ENCODE measurements at regions not wholly inside any gene's neighbourhood (a gene's known extent, or its start where the extent isn't known, plus 50 kb on each side); places are given as distances from the start of the nearest gene placed in this dataset.

DNA sequence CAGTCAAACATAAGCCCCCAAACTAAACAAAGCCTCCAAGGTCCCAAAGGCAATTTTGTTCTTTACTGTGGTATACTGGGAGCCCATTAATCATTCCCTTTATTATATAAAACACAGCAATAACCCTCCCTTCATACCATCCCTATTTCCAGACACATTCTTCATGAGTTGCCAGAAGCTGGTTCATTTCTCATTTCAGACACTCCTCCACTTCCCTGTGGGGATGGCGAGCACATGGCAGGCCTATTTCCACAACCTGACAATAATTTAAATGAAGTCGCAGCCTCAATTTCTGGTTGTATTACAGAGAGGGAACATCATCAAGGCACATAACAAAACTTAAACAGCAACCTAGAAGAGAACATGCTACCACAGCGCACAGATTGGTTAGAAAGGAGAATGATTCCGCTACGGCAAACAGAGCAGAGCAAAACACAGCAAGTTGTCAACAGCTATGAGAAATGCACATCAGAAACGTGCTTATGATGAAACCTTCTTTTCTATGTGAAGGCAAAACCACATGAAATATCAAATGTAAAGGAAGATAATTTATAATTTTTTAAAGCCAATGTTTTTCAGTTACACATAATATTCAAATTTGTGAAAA is 63.3 kb upstream of the ARHGEF3 start:
- no peak for ATAC-seq
- ChIA-PET CTCF (interaction anchor here (1.1 to 2.2 kb wide), 4 partner anchors 26 to 185 kb away, joined by 3 to 14 read pairs (median 5); no protein-coding TSS in a partner anchor), POLR2A (interaction anchor here (1.1 to 2.9 kb wide), 8 partner anchors 10 to 171 kb away, joined by 3 to 21 read pairs (median 4); no protein-coding TSS in a partner anchor)
- Mint-ChIP-seq H3K36me3 (ENCODE audit: low read depth) (peaks cover 12% of the 10 kb centered on the region), H3K27ac (peak overlapping the region; percentile 43), H3K27me3 (no peaks in the 10 kb centered on the region), H3K4me3 (no peak overlapping the region), H3K9me3 (peaks cover 4% of the 10 kb centered on the region), H3K4me1 (ENCODE audit: low read depth) (peaks cover 86% of the 10 kb centered on the region)
- no peak for TF ChIP-seq CTCF (IDR thresholded peaks at IDR 0.05)
- no peak for DNase-seq
- intact Hi-C loops (cut with micrococcal nuclease): loop anchor here (5.0 kb wide), 3 partner anchors 62 to 122 kb away; partner anchors contain the start of gene ARHGEF3

DNA sequence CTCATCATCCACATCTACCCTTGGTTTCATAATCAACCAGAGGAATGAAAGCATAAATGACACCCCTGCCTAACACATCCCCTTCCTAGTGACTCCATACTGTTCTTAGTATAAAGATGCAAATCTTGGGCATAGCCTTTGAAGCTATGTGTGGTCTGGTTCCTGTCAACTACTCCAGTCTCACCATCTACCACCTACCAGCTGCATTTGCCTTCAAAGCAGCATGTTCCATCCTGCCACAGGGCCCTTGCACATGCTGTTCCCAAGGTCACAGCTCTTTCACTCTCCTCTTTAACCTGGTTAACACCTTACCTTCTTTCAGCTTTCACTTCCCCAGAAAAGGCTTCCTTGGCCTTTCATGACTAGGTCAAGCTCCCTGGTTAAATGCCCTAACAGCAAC is 62.3 kb upstream of the ARHGEF3 start:
- H3K4me3 Mint-ChIP-seq: no peak overlapping the region
- POLR2A ChIA-PET: interaction anchor here (0.8 to 2.9 kb wide), 13 partner anchors 10 to 170 kb away, joined by 3 to 21 read pairs (median 4); no protein-coding TSS in a partner anchor

GRCh38 chr3:56862352-56863062 is 60.8 kb upstream of the ARHGEF3 start:
- Mint-ChIP-seq H3K9me3 (peaks cover 4% of the 10 kb centered on the region), H3K4me3 (peak overlapping the region; percentile 28), H3K27ac (peak overlapping the region; percentile 87), H3K27me3 (no peaks in the 10 kb centered on the region), H3K4me1 (ENCODE audit: low read depth) (peaks cover 75% of the 10 kb centered on the region), H3K36me3 (ENCODE audit: low read depth) (peaks cover 10% of the 10 kb centered on the region)
- ChIA-PET CTCF (interaction anchor here (0.7 to 1.9 kb wide), 5 partner anchors 17 to 126 kb away, joined by 3 to 7 read pairs (median 3); partner anchors contain the start of gene ARHGEF3), POLR2A (interaction anchor here (0.7 to 2.9 kb wide), 7 partner anchors 14 to 132 kb away, joined by 3 to 21 read pairs (median 3); no protein-coding TSS in a partner anchor)
- no peak for TF ChIP-seq CTCF (IDR thresholded peaks at IDR 0.05)
- DNase-seq: peak; percentile 62
- intact Hi-C loops (cut with micrococcal nuclease): loop anchor here (5.0 kb wide), 3 partner anchors 60 to 125 kb away; partner anchors contain the start of gene ARHGEF3
- ATAC-seq: peak; percentile 75

More for the DNA sequence above, 62.3 kb upstream of the ARHGEF3 start:
- intact Hi-C loops (cut with micrococcal nuclease): loop anchor here (5.0 kb wide), 3 partner anchors 62 to 123 kb away; partner anchors contain the start of gene ARHGEF3
- CTCF ChIA-PET: interaction anchor here (1.0 to 2.2 kb wide), 10 partner anchors 13 to 184 kb away, joined by 3 to 14 read pairs (median 4); partner anchors contain the start of gene ARHGEF3
- TF ChIP-seq CTCF (IDR thresholded peaks at IDR 0.05): no peak
- peak overlapping the region; percentile 87 for H3K27ac Mint-ChIP-seq
- no peaks in the 10 kb centered on the region for H3K27me3 Mint-ChIP-seq
- DNase-seq (peak; percentile 75), ATAC-seq (peak; percentile 65)
- peaks cover 4% of the 10 kb centered on the region for H3K9me3 Mint-ChIP-seq
- H3K4me1 Mint-ChIP-seq (ENCODE audit: low read depth): peaks cover 79% of the 10 kb centered on the region
- peaks cover 12% of the 10 kb centered on the region for H3K36me3 Mint-ChIP-seq (ENCODE audit: low read depth)

- H3K27ac Mint-ChIP-seq: peak overlapping the region; percentile 87
- ATAC-seq (no peak), DNase-seq (no peak)
- intact Hi-C loops (cut with micrococcal nuclease): loop anchor here (5.0 kb wide), 3 partner anchors 59 to 126 kb away; partner anchors contain the start of gene ARHGEF3
- H3K4me3 Mint-ChIP-seq: no peak overlapping the region
- H3K36me3 Mint-ChIP-seq (ENCODE audit: low read depth): peaks cover 13% of the 10 kb centered on the region
- peaks cover 75% of the 10 kb centered on the region for H3K4me1 Mint-ChIP-seq (ENCODE audit: low read depth)
- no peaks in the 10 kb centered on the region for H3K27me3 Mint-ChIP-seq
- no peak for TF ChIP-seq CTCF (IDR thresholded peaks at IDR 0.05)
- ChIA-PET CTCF (interaction anchor here (1.4 kb wide), 1 partner anchor 58 kb away, joined by 3 read pairs; no protein-coding TSS in a partner anchor), POLR2A (interaction anchor here (1.0 to 2.2 kb wide), 5 partner anchors 20 to 62 kb away, joined by 3 to 6 read pairs (median 4); no protein-coding TSS in a partner anchor)
- peaks cover 6% of the 10 kb centered on the region for H3K9me3 Mint-ChIP-seq
Observed at GRCh38 chr3:56861511-56861910, 59.8 kb upstream of the ARHGEF3 start.
